VCaP (cell line): ENCODE measurements at regions not wholly inside any gene's neighbourhood (a gene's known extent, or its start where the extent isn't known, plus 50 kb on each side); places are given as distances from the start of the nearest gene placed in this dataset.

ENCODE experiments used
- H3K27ac ChIP-seq: fragments of 450-650 bp; 2 replicates; pipeline ENCODE4 v1.5.1; 2017
- TF ChIP-seq, protein P1 (sequence below): fragments of 450-650 bp; conservative IDR thresholded peaks from 2 replicates; pipeline ENCODE4 v1.5.1; 2017; ENCODE audit warnings: mild to moderate bottlenecking, moderate library complexity

DNA sequence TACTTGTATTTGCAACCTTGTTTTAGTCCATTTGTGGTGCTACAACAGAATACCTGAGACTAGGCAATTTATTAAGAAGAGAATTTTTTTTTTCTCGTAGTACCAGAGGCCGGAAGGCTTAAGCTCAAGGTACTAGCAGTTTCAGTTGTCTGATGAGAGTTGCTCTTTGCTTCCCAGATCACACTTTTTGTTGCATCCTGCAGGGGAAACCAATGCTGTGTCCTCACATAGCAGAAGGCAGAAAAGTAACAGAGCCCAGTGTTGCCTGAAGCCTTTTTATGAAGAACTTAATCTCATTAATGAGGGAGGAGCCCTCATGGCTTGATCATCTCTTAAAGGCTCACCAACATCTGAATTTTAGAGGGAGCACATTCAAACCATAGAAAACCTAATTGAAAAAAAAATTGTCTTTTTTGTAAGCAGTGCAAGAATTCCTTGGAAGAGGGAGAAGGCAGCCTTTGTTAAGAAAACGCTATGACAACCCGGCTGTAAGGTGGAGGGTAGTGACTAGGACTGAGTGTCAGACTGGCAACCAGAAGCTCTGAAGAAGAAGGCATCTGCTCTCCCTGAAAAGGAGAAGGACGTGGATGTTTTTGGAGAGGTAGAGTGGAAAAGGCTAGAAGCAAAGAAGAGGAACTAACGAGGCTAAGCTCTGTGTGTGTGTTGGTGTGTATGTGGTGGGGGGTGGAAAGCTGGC lies 1245.3 kb downstream of the ROBO2 start:
- no peak overlapping the region for H3K27ac ChIP-seq
- TF ChIP-seq, protein P1, sequence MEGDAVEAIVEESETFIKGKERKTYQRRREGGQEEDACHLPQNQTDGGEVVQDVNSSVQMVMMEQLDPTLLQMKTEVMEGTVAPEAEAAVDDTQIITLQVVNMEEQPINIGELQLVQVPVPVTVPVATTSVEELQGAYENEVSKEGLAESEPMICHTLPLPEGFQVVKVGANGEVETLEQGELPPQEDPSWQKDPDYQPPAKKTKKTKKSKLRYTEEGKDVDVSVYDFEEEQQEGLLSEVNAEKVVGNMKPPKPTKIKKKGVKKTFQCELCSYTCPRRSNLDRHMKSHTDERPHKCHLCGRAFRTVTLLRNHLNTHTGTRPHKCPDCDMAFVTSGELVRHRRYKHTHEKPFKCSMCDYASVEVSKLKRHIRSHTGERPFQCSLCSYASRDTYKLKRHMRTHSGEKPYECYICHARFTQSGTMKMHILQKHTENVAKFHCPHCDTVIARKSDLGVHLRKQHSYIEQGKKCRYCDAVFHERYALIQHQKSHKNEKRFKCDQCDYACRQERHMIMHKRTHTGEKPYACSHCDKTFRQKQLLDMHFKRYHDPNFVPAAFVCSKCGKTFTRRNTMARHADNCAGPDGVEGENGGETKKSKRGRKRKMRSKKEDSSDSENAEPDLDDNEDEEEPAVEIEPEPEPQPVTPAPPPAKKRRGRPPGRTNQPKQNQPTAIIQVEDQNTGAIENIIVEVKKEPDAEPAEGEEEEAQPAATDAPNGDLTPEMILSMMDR, result no peak

DNA sequence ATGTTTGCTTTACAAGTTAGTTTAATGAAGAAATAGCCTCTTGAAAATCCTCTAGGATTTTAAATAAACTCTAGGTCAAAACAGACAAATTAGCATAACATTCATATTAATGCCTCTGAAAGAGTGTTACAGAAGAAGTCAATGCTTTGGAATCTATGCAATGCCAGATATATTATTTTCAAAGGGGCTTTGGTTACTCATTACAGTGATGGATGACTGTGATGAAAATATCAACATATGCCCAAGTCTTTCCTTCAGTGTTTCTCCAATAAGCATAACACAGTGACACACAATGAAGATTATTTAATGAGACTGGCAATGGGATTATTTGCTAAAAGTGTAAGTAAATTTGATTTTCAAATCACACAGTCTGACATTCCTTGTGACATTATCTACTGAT lies 1247.2 kb downstream of the ROBO2 start:
- TF ChIP-seq, protein P1, result no peak
- no peak overlapping the region for H3K27ac ChIP-seq

DNA sequence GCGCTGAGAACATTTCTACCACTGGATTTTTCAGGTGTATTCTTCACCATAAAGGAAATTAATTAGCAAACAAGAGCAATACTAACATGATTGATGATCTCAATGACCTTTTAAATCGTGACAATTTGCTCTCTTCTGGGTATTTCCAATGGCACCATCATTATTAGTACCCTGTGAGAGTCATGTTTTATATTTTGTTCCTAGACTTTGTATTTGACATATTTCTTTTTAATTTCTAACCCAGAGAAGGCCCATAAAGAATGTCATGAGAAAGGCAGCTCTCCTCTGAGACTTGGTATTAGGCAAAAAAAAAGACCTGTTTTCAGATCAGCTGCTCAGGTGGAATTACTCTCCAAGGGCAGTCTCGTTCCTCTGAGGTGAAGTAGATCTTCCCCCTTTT lies 1253.4 kb downstream of the ROBO2 start:
- TF ChIP-seq, protein P1, result no peak
- H3K27ac ChIP-seq, result no peak overlapping the region

DNA sequence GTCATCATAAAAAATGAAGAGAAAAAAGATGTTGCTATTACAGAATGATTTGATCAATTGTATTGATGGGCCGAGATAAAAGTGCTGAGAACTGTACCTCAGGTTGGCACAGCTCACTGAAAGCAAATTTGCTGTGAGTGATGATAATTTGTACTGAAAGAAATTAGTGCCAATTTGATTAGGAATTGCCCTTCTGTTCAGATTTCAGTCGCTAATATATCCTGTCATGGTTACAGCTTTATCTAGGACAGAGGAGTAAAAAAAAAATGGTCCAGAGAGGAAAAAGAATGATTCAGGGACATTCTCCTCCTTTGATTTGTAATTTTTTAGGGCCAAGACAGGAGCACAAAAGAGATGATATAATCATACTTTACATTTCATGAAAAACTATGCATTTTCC lies 1264.2 kb downstream of the ROBO2 start:
- TF ChIP-seq, protein P1, result no peak
- H3K27ac ChIP-seq, result no peak overlapping the region

DNA sequence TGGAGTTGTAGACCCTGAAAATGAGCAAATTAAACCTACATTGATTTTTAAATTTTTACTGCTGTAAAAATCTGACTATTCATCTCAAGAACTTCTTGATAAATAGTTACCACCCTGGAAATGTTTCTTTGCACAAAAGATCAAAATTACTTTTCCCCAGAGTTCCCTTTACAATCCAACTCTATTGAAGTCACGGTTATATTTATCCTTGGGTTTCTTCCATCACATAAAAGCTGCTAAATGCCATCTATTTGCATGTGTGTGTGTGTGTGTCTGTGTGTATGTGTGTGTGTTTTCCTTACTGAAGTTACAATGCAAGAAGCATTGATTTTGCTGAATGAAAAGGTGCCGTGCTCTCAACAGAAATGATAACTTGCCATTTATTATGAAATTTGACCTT lies 1273.0 kb downstream of the ROBO2 start:
- H3K27ac ChIP-seq, result no peak overlapping the region
- TF ChIP-seq, protein P1, result no peak

DNA sequence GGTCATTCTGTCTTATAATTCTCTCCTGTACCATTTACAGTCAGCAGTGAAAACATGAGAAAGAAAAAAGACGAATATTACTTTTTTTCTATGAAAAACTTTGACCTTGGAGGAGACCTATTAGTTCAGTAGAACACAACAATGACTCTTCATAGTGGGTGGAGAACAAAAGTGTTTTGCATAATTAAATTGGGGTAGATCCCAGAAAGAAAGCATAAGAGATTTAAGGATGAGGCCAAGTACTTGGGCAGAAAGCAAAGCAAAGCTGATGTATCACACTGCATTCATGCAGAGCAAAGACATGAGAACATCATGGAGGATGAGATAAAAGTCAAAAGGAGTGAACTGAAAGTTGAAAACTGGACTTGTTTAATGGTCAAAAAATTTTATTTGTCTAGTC lies 1273.4 kb downstream of the ROBO2 start:
- TF ChIP-seq, protein P1, result no peak
- no peak overlapping the region for H3K27ac ChIP-seq

DNA sequence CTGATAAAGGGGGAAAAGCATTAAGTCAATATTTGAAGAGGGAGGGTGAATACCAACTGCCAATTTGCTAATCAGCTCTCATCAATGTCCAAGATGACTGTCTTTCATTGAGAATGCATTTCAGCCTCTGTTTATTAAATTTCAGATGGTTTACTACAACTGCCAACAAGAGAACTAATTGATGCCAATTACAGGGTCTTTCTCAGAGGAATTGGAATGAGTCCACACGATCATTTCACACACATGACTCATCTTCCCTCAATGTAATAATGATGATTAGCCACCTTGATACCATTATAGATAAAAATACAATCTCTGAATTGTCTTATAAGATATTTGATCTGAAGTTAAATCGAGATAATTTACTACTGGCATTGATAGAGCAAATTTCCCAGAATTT lies 1274.4 kb downstream of the ROBO2 start:
- TF ChIP-seq, protein P1, result no peak
- no peak overlapping the region for H3K27ac ChIP-seq
